PC-9 (cell line): ENCODE measurements at regions not wholly inside any gene's neighbourhood (a gene's known extent, or its start where the extent isn't known, plus 50 kb on each side); places are given as distances from the start of the nearest gene placed in this dataset.

Experiments
- BruUV-seq: library from RNA; stranded (reverse); fragments of 400-500 nt; replicated peaks from 2 replicates; lab custom pipeline; 2021; lab: Mats Ljungman, UMichigan
- CTCF ChIA-PET: fragments of 300-600 bp; sonication (Branson Sonifier 250); formaldehyde crosslinking; loops from one replicate; lab custom pipeline; 2022; ENCODE audit warnings: antibody characterized with exemption; lab: Charles Lee
- POLR2A ChIA-PET: fragments of 300-600 bp; sonication (Branson Sonifier 250); formaldehyde crosslinking; loops from one replicate; lab custom pipeline; 2022; ENCODE audit warnings: antibody characterized with exemption; ENCODE audit not compliant: unreplicated experiment; lab: Charles Lee
- DNase-seq, 2 experiments: peaks; one replicate each; pipeline versions ENCODE4 v3.0.0 to v3.0.0-alpha.2; 2015 to 2022; ENCODE audit warnings: mixed read lengths in 1 of 2
- H2AFZ ChIP-seq: fragments of 200-600 bp; sonication (generic); 2 replicates; pipeline ENCODE4 v1.8.1; 2017; ENCODE audit warnings: antibody characterized with exemption
- H3F3A ChIP-seq: fragments of 200-600 bp; sonication (generic); 2 replicates; pipeline ENCODE4 v1.8.1; 2017; ENCODE audit warnings: antibody characterized with exemption, mild to moderate bottlenecking, low read depth; ENCODE audit not compliant: insufficient read depth
- H3K27ac ChIP-seq: fragments of 200-600 bp; sonication (generic); 2 replicates; pipeline ENCODE4 v1.6.1; 2016; ENCODE audit warnings: mixed run types
- H3K27me3 ChIP-seq: fragments of 200-600 bp; sonication (generic); 2 replicates; pipeline ENCODE4 v1.6.1; 2016; ENCODE audit warnings: low read depth, mixed run types; ENCODE audit not compliant: insufficient read depth
- H3K36me3 ChIP-seq: fragments of 200-600 bp; sonication (generic); 2 replicates; pipeline ENCODE4 v1.6.1; 2016; ENCODE audit warnings: low read depth, mixed run types
- H3K4me1 ChIP-seq: fragments of 200-600 bp; sonication (generic); replicated peaks from 2 replicates; pipeline ENCODE4 v1.6.1; 2016; ENCODE audit warnings: mixed run types; ENCODE audit not compliant: insufficient read depth
- H3K4me2 ChIP-seq: fragments of 200-600 bp; sonication (generic); 2 replicates; pipeline ENCODE4 v1.6.1; 2017; ENCODE audit warnings: mixed run types
- H3K4me3 ChIP-seq: fragments of 200-600 bp; sonication (generic); 2 replicates; pipeline ENCODE4 v1.6.1; 2016; ENCODE audit warnings: mixed run types
- H3K79me2 ChIP-seq: fragments of 200-600 bp; sonication (generic); 2 replicates; pipeline ENCODE4 v1.6.1; 2017; ENCODE audit warnings: low read depth, mixed run types
- H3K9me2 ChIP-seq: fragments of 200-600 bp; sonication (generic); 2 replicates; pipeline ENCODE4 v1.8.1; 2017; ENCODE audit warnings: mild to moderate bottlenecking; ENCODE audit not compliant: insufficient read depth
- H3K9me3 ChIP-seq: fragments of 200-600 bp; sonication (generic); 2 replicates; pipeline ENCODE4 v1.8.1; 2016; ENCODE audit warnings: low read depth; ENCODE audit not compliant: insufficient read depth
- H4K20me1 ChIP-seq: fragments of 200-600 bp; sonication (generic); 2 replicates; pipeline ENCODE4 v1.8.1; 2017; ENCODE audit not compliant: insufficient read depth
- CTCF ChIP-seq: fragments of 200-600 bp; sonication (generic); conservative IDR thresholded peaks from 2 replicates; pipeline ENCODE4 v1.6.1; 2017; ENCODE audit warnings: mixed run types, antibody characterized with exemption, mild to moderate bottlenecking, moderate library complexity
- EZH2 ChIP-seq: fragments of 200-600 bp; sonication (generic); IDR thresholded peaks from 2 replicates; pipeline ENCODE4 v1.8.0; 2017; ENCODE audit warnings: antibody characterized with exemption, low read depth
- intact Hi-C: fragments of 100-400 bp; cut with micrococcal nuclease; formaldehyde crosslinking; loops from one replicate; pipeline ENCODE4 v1.10.0; 2022; ENCODE audit not compliant: unreplicated experiment

- Histone ChIP-seq H3K4me1 (no peaks in the 10 kb centered on the region), H3K27me3 (peaks cover 57% of the 10 kb centered on the region), H3K27ac (no peak overlapping the region), H3K4me2 (no peak overlapping the region), H3K9me3 (no peaks in the 10 kb centered on the region), H2AFZ (no peak overlapping the region), H3F3A (no peaks in the 10 kb centered on the region), H3K36me3 (no peaks in the 10 kb centered on the region), H3K9me2 (no peaks in the 10 kb centered on the region), H3K79me2 (no peaks in the 10 kb centered on the region), H4K20me1 (no peaks in the 10 kb centered on the region), H3K4me3 (no peak overlapping the region)
- CTCF ChIA-PET, result no interaction called here
- TF ChIP-seq EZH2, result no peak
- no peak for TF ChIP-seq CTCF
- BruUV-seq, result no TSS peak
- intact Hi-C loops, result no loop called here
- DNase-seq, result no peak
- POLR2A ChIA-PET, result no interaction called here
Observed at GRCh38 chr10:130994845-130995244, 316.7 kb downstream of the TCERG1L start.

- no peak for DNase-seq
- H3K27me3 ChIP-seq, result peaks cover 46% of the 10 kb centered on the region
- POLR2A ChIA-PET, result no interaction called here
- H3K9me2 ChIP-seq, result no peaks in the 10 kb centered on the region
- no peaks in the 10 kb centered on the region for H3K79me2 ChIP-seq
- no peak overlapping the region for H3K4me3 ChIP-seq
- no peaks in the 10 kb centered on the region for H3K4me1 ChIP-seq
- no peak overlapping the region for H2AFZ ChIP-seq
- TF ChIP-seq CTCF, result no peak
- H3F3A ChIP-seq, result no peaks in the 10 kb centered on the region
- intact Hi-C loops, result no loop called here
- H3K4me2 ChIP-seq, result no peak overlapping the region
- H3K36me3 ChIP-seq, result no peaks in the 10 kb centered on the region
- no peak overlapping the region for H3K27ac ChIP-seq
- H4K20me1 ChIP-seq, result no peaks in the 10 kb centered on the region
- CTCF ChIA-PET, result no interaction called here
- BruUV-seq, result no TSS peak
- no peaks in the 10 kb centered on the region for H3K9me3 ChIP-seq
Observed at GRCh38 chr10:130997267-130998045, 314.1 kb downstream of the TCERG1L start.

- peaks cover 45% of the 10 kb centered on the region for H3K27me3 ChIP-seq
- no peak overlapping the region for H3K4me2 ChIP-seq
- H3K36me3 ChIP-seq, result no peaks in the 10 kb centered on the region
- BruUV-seq, result no TSS peak
- H3K27ac ChIP-seq, result no peak overlapping the region
- H3K9me2 ChIP-seq, result no peaks in the 10 kb centered on the region
- no peaks in the 10 kb centered on the region for H4K20me1 ChIP-seq
- ChIA-PET CTCF (no interaction called here), POLR2A (no interaction called here)
- no peak overlapping the region for H2AFZ ChIP-seq
- intact Hi-C loops, result no loop called here
- H3K4me1 ChIP-seq, result no peaks in the 10 kb centered on the region
- H3K9me3 ChIP-seq, result no peaks in the 10 kb centered on the region
- no peak for TF ChIP-seq EZH2
- no peak for TF ChIP-seq CTCF
- no peaks in the 10 kb centered on the region for H3K79me2 ChIP-seq
- no peaks in the 10 kb centered on the region for H3F3A ChIP-seq
- no peak overlapping the region for H3K4me3 ChIP-seq
- DNase-seq, result no peak
Observed at GRCh38 chr10:130998046-130998435, 313.5 kb downstream of the TCERG1L start.
